MM.1S (cell line): ENCODE measurements at regions not wholly inside any gene's neighbourhood (a gene's known extent, or its start where the extent isn't known, plus 50 kb on each side); places are given as distances from the start of the nearest gene placed in this dataset.

Experiments used
- DNase-seq: peaks from one replicate; pipeline ENCODE4 v3.0.0-alpha.2; 2015
- H2AFZ ChIP-seq: fragments of 300-600 bp; sonication (generic); 2 replicates; pipeline ENCODE4 v1.6.0; 2016; ENCODE audit warnings: antibody characterized with exemption, low read length
- H3F3A ChIP-seq: fragments of 300-600 bp; sonication (generic); 2 replicates; pipeline ENCODE4 v1.6.1; 2016; ENCODE audit warnings: mild to moderate bottlenecking, antibody characterized with exemption, low read length, moderate library complexity, mixed read lengths; ENCODE audit not compliant: insufficient read depth
- H3K27ac ChIP-seq: fragments of 300-600 bp; sonication (generic); 2 replicates; pipeline ENCODE4 v1.5.1; 2016; ENCODE audit warnings: mild to moderate bottlenecking, low read length
- H3K27me3 ChIP-seq: fragments of 300-600 bp; sonication (generic); replicated peaks from 2 replicates; pipeline ENCODE4 v1.6.0; 2016; ENCODE audit warnings: low read length; ENCODE audit not compliant: insufficient read depth
- H3K36me3 ChIP-seq: fragments of 300-600 bp; sonication (generic); replicated peaks from 2 replicates; pipeline ENCODE4 v1.6.1; 2016; ENCODE audit warnings: mild to moderate bottlenecking, low read length, mixed read lengths; ENCODE audit not compliant: insufficient read depth
- H3K4me1 ChIP-seq: fragments of 300-600 bp; sonication (generic); 2 replicates; pipeline ENCODE4 v1.6.1; 2016; ENCODE audit warnings: low read length, mixed read lengths
- H3K4me2 ChIP-seq: fragments of 300-600 bp; sonication (generic); 2 replicates; pipeline ENCODE4 v1.6.0; 2016; ENCODE audit warnings: low read depth, low read length
- H3K4me3 ChIP-seq: fragments of 300-600 bp; sonication (generic); 2 replicates; pipeline ENCODE4 v1.5.1; 2016; ENCODE audit warnings: low read length, mixed read lengths
- H3K79me2 ChIP-seq: fragments of 300-600 bp; sonication (generic); 2 replicates; pipeline ENCODE4 v1.6.1; 2016; ENCODE audit warnings: mixed run types, low read length, mixed read lengths
- H3K9ac ChIP-seq: fragments of 300-600 bp; sonication (generic); 2 replicates; pipeline ENCODE4 v1.6.1; 2016; ENCODE audit warnings: low read length, mixed read lengths
- H3K9me2 ChIP-seq: fragments of 300-600 bp; sonication (generic); replicated peaks from 2 replicates; pipeline ENCODE4 v1.6.1; 2016; ENCODE audit warnings: mild to moderate bottlenecking, low read length, mixed read lengths; ENCODE audit not compliant: insufficient read depth
- H3K9me3 ChIP-seq: fragments of 300-600 bp; sonication (generic); replicated peaks from 2 replicates; pipeline ENCODE4 v1.6.1; 2016; ENCODE audit warnings: mild to moderate bottlenecking, low read length, mixed read lengths; ENCODE audit not compliant: insufficient read depth
- H4K20me1 ChIP-seq: fragments of 300-600 bp; sonication (generic); 2 replicates; pipeline ENCODE4 v1.6.1; 2016; ENCODE audit warnings: mild to moderate bottlenecking, low read length, moderate library complexity, mixed read lengths; ENCODE audit not compliant: insufficient read depth
- EZH2 ChIP-seq: fragments of 300-600 bp; sonication (generic); optimal IDR thresholded peaks from 2 replicates; pipeline ENCODE3; 2017; ENCODE audit warnings: low read depth, mild to moderate bottlenecking, antibody characterized with exemption, low read length, mixed read lengths
- EZH2phosphoT487 ChIP-seq: fragments of 300-600 bp; sonication (generic); IDR thresholded peaks from 2 replicates; pipeline ENCODE4 v1.6.1; 2018; ENCODE audit warnings: antibody characterized with exemption, low read length
- TF ChIP-seq, protein P1 (sequence below): fragments of 300-600 bp; sonication (generic); IDR thresholded peaks from 2 replicates; pipeline ENCODE4 v1.5.1; 2016; ENCODE audit warnings: antibody characterized with exemption, low read length, mixed read lengths

DNA sequence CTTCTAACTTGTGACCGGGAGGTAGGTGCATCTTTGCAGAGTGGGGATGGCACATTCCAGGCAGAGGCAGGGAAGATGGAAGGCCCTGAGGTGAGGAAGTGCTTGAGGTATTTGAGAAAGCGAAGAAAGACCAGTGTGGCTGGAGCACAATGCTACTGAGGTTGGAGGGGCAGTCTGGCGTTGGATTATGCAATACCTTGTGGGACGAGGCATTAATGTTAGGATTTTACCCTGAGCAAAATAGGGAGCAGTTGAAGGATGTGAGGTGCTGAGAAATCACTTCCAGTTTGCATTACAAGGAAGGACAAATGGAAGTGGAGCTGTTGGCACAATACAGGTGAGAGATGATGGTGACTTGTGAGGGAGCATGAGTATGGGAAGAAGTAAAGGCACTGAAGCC, 145.5 kb downstream of the KCNA5 start:
- Histone ChIP-seq H3K79me2 (no peaks in the 10 kb centered on the region), H3K27me3 (no peaks in the 10 kb centered on the region), H3K4me1 (no peaks in the 10 kb centered on the region), H3K9me3 (no peaks in the 10 kb centered on the region), H2AFZ (no peak overlapping the region), H3K36me3 (no peaks in the 10 kb centered on the region), H3K9me2 (no peaks in the 10 kb centered on the region), H3F3A (no peaks in the 10 kb centered on the region), H3K9ac (no peak overlapping the region), H3K4me3 (no peak overlapping the region), H3K27ac (no peak overlapping the region), H3K4me2 (no peak overlapping the region), H4K20me1 (no peaks in the 10 kb centered on the region)
- DNase-seq, result no peak
- TF ChIP-seq EZH2phosphoT487, result no peak
- TF ChIP-seq, protein P1, sequence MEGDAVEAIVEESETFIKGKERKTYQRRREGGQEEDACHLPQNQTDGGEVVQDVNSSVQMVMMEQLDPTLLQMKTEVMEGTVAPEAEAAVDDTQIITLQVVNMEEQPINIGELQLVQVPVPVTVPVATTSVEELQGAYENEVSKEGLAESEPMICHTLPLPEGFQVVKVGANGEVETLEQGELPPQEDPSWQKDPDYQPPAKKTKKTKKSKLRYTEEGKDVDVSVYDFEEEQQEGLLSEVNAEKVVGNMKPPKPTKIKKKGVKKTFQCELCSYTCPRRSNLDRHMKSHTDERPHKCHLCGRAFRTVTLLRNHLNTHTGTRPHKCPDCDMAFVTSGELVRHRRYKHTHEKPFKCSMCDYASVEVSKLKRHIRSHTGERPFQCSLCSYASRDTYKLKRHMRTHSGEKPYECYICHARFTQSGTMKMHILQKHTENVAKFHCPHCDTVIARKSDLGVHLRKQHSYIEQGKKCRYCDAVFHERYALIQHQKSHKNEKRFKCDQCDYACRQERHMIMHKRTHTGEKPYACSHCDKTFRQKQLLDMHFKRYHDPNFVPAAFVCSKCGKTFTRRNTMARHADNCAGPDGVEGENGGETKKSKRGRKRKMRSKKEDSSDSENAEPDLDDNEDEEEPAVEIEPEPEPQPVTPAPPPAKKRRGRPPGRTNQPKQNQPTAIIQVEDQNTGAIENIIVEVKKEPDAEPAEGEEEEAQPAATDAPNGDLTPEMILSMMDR, result no peak
- TF ChIP-seq EZH2, result no peak

DNA sequence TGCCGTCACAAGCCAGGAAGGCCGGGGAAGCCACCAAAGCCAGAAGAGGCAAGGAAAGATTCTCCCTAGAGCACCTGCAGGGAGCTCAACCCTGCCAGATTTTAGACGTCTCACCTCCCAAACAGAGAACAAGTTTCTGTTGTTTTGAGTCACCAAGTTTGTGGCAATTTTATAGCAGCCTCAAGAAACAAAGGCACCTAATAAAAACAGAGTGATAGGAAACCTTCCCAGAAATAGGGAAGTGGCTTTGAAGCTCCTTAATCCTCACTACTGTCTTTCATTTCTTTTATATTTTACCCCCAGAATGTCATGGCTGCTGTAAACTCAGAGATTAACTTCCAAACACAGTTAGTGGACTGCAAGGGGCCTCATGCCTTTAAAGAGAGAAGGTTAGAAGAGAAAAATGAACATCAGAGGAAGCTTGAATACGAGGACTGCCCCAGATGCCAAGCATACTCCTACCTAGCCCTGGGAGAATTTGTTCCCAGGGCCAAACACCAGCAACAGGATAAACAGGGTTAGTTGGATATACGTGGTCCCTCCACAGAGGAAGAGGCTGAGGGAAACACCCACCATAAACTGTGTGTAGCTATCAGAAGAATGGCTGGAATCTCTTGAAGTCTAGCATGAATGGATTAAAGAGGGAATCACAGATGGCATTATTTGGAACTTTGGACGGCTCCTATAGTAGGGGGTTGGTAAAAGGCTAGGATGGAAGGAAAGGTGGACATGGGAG, 148.3 kb downstream of the KCNA5 start:
- Histone ChIP-seq H3K4me1 (no peaks in the 10 kb centered on the region), H2AFZ (no peak overlapping the region), H3K4me2 (no peak overlapping the region), H3K9ac (no peak overlapping the region), H4K20me1 (no peaks in the 10 kb centered on the region), H3K27me3 (no peaks in the 10 kb centered on the region), H3K27ac (no peak overlapping the region), H3F3A (no peaks in the 10 kb centered on the region), H3K79me2 (no peaks in the 10 kb centered on the region), H3K4me3 (no peak overlapping the region), H3K9me3 (no peaks in the 10 kb centered on the region), H3K36me3 (no peaks in the 10 kb centered on the region), H3K9me2 (no peaks in the 10 kb centered on the region)
- no peak for DNase-seq
- TF ChIP-seq EZH2 (no peak), EZH2phosphoT487 (no peak)
- TF ChIP-seq, protein P1, result no peak

DNA sequence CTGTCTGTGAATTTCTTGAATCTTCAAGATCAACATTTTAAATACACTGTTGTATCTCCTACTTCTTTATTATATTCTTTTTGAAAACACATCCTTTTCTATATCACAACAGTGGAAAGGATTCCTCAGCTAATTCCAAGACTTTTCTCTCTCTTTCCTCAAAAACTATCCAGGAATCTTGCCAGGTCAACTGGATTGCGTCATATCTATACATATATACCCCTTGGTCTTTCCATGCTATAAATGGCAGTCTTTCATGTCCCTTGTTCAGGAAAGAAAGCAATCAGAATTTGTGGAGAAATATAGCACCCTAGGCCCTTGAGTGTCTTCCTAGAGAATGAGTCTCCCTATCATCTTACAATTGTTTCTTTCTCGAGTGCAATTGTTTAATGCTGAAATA, 149.0 kb downstream of the KCNA5 start:
- DNase-seq, result no peak
- no peak overlapping the region for H2AFZ ChIP-seq
- H3K4me2 ChIP-seq, result no peak overlapping the region
- H3K9me2 ChIP-seq, result no peaks in the 10 kb centered on the region
- no peaks in the 10 kb centered on the region for H4K20me1 ChIP-seq
- H3K4me3 ChIP-seq, result no peak overlapping the region
- TF ChIP-seq EZH2phosphoT487 (no peak), EZH2 (no peak)
- TF ChIP-seq, protein P1, result no peak
- no peaks in the 10 kb centered on the region for H3K36me3 ChIP-seq
- H3F3A ChIP-seq, result no peaks in the 10 kb centered on the region
- H3K9ac ChIP-seq, result no peak overlapping the region
- H3K4me1 ChIP-seq, result no peaks in the 10 kb centered on the region
- no peaks in the 10 kb centered on the region for H3K9me3 ChIP-seq
- H3K27ac ChIP-seq, result no peak overlapping the region
- H3K27me3 ChIP-seq, result no peaks in the 10 kb centered on the region
- H3K79me2 ChIP-seq, result no peaks in the 10 kb centered on the region
